ENCODE measurements at regions not wholly inside any gene's neighbourhood (a gene's known extent, or its start where the extent isn't known, plus 50 kb on each side); places are given as distances from the start of the nearest gene placed in this dataset.

- TF ChIP-seq CTCF (IDR thresholded peaks at IDR 0.05), result no peak
- H3K4me1 ChIP-seq (ENCODE audit: control insufficient read depth, insufficient read depth, low read length), result no peaks in the 10 kb centered on the region
- no peaks in the 10 kb centered on the region for H3K27me3 ChIP-seq (ENCODE audit: control insufficient read depth, insufficient read depth, low read length)
- Mint-ChIP-seq H3K27ac (no peak overlapping the region), H3K4me3 (no peak overlapping the region), H3K36me3 (no peaks in the 10 kb centered on the region), H3K4me1 (peaks cover 0 to 14% of the 10 kb centered on the region in 2 donors), H3K9me3 (no peaks in the 10 kb centered on the region), H3K27me3 (ENCODE audit: low read depth in 2 of 2) (peaks cover 17 to 25% of the 10 kb centered on the region in 2 donors)
- H3K27ac ChIP-seq (ENCODE audit: low read length), result no peak overlapping the region
- H3K36me3 ChIP-seq (ENCODE audit: control insufficient read depth, insufficient read depth, low read length), result no peaks in the 10 kb centered on the region
- H3K4me3 ChIP-seq (ENCODE audit: low read length), result no peak overlapping the region
- 95% methylated on average over 8 of the region's 8 CpGs for WGBS (ENCODE audit: insufficient coverage)
- ATAC-seq, result no peak
- H3K9me3 ChIP-seq (ENCODE audit: control insufficient read depth, insufficient read depth, low read length), result no peaks in the 10 kb centered on the region
- no peak for DNase-seq
- intact Hi-C loops (cut with micrococcal nuclease), result no loop called here
Observed at GRCh38 chr10:110404825-110405224, 92.9 kb upstream of the DUSP5 start.

DNA sequence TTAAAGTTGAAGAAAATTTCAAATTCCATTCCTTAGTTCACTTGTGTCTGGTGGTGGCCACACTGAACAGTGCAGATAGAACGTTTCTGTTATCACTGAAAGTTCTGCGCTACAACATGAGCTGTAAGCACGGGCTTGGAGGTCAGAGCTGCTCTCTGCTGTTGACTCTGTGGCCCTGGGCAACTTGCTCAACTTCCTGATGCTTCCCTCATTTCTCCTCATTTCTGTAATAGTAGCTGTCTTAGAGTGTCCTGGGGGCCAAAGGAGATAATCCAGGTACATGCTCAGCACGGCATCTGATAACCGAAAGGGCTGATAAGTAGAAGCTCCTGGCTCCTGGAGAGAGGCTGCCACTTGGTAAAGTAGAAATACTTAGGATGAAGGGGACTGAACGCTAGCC, 92.3 kb upstream of the DUSP5 start:
- no peak for TF ChIP-seq CTCF (IDR thresholded peaks at IDR 0.05)
- H3K27me3 ChIP-seq (ENCODE audit: control insufficient read depth, insufficient read depth, low read length), result no peaks in the 10 kb centered on the region
- H3K27ac Mint-ChIP-seq, result no peak overlapping the region
- no peaks in the 10 kb centered on the region for H3K36me3 Mint-ChIP-seq
- peaks cover 0 to 14% of the 10 kb centered on the region in 2 donors for H3K4me1 Mint-ChIP-seq
- 92% methylated on average over 5 of the region's 6 CpGs for WGBS (ENCODE audit: insufficient coverage)
- H3K4me3 ChIP-seq (ENCODE audit: low read length), result no peak overlapping the region
- intact Hi-C loops (cut with micrococcal nuclease), result no loop called here
- H3K27me3 Mint-ChIP-seq (ENCODE audit: low read depth in 2 of 2), result peaks cover 17 to 25% of the 10 kb centered on the region in 2 donors
- H3K36me3 ChIP-seq (ENCODE audit: control insufficient read depth, insufficient read depth, low read length), result no peaks in the 10 kb centered on the region
- no peak overlapping the region for H3K27ac ChIP-seq (ENCODE audit: low read length)
- ATAC-seq (no peak), DNase-seq (no peak)
- H3K9me3 Mint-ChIP-seq, result no peaks in the 10 kb centered on the region
- no peaks in the 10 kb centered on the region for H3K9me3 ChIP-seq (ENCODE audit: control insufficient read depth, insufficient read depth, low read length)
- no peak overlapping the region for H3K4me3 Mint-ChIP-seq
- H3K4me1 ChIP-seq (ENCODE audit: control insufficient read depth, insufficient read depth, low read length), result peaks cover 3% of the 10 kb centered on the region

GRCh38 chr10:110407301-110408170, 90.2 kb upstream of the DUSP5 start:
- Mint-ChIP-seq H3K27me3 (ENCODE audit: low read depth in 2 of 2) (peaks cover 17 to 33% of the 10 kb centered on the region in 2 donors), H3K27ac (no peak overlapping the region), H3K36me3 (no peaks in the 10 kb centered on the region), H3K4me1 (peaks cover 16 to 20% of the 10 kb centered on the region in 2 donors), H3K4me3 (no peak overlapping the region), H3K9me3 (no peaks in the 10 kb centered on the region)
- intact Hi-C loops (cut with micrococcal nuclease), result no loop called here
- H3K27me3 ChIP-seq (ENCODE audit: control insufficient read depth, insufficient read depth, low read length), result no peaks in the 10 kb centered on the region
- no peak for ATAC-seq
- no peaks in the 10 kb centered on the region for H3K36me3 ChIP-seq (ENCODE audit: control insufficient read depth, insufficient read depth, low read length)
- H3K27ac ChIP-seq (ENCODE audit: low read length), result no peak overlapping the region
- DNase-seq, result no peak
- WGBS (ENCODE audit: insufficient coverage), result 95% methylated on average over 7 of the region's 8 CpGs
- H3K4me3 ChIP-seq (ENCODE audit: low read length), result no peak overlapping the region
- no peaks in the 10 kb centered on the region for H3K9me3 ChIP-seq (ENCODE audit: control insufficient read depth, insufficient read depth, low read length)
- H3K4me1 ChIP-seq (ENCODE audit: control insufficient read depth, insufficient read depth, low read length), result peaks cover 3% of the 10 kb centered on the region
- TF ChIP-seq CTCF (IDR thresholded peaks at IDR 0.05), result no peak
